Right ventricle myocardium inferior (tissue), 1 donor: ENCODE measurements at regions not wholly inside any gene's neighbourhood (a gene's known extent, or its start where the extent isn't known, plus 50 kb on each side); places are given as distances from the start of the nearest gene placed in this dataset.

Experiments
- ATAC-seq: fragments of 200-7000 bp; cut with Tn5 transposase; one replicate; pipeline ENCODE4 v1.9.1; 2020; ENCODE audit warnings: mild to moderate bottlenecking, moderate library complexity
- DNase-seq: peaks from one replicate; pipeline ENCODE4 v3.0.0; 2021; ENCODE audit errors: missing footprints
- intact Hi-C: fragments of 100-400 bp; cut with DNase I; formaldehyde crosslinking; loops from one replicate; pipeline ENCODE4 v1.11.0; 2022
- donor health status: DM: no; HTN: yes; CAD: no; lungs with severe emphysema.

DNA sequence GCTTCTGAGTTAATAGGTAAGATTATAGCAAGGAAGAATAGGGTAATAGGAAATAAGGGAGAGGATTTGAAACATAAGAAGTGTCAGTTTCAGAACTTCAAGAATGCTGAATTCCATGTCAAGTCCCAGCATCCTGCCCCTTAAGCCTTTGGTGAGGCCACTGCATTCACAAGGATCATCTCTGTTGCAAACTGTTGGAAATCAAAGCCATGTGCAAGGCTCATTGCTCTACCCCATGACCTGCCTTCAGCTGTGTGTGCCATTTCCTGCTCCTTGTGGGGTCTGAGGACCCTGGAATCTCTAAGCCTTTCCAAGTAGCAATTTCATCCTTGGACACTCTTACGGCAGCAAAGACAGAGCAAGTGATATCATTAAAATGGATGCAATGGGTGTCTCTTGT, 203.0 kb downstream of the CDC5L start:
- DNase-seq (no peak), ATAC-seq (no peak)
- intact Hi-C loops, result no loop called here

DNA sequence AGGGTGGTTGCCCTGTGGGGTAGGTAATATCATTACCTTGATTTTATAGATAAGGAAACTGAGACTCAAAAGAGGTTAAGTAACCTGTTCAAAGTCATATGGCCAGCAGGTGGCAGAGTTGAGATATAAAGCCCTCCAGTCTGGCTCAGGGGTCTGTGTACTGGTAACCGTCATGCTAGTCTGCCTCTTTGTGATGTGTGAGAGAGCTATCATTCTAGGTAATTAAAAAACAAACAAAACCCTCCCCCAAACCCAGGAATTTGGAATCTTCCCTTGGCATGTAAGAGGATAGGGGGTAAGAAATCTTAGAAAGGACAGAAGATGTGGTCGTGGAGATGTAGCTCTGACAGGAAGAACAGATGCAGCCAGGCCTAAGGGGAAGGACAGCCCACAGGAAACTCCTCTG, 206.0 kb downstream of the CDC5L start:
- ATAC-seq, result no peak
- intact Hi-C loops, result no loop called here
- no peak for DNase-seq

DNA sequence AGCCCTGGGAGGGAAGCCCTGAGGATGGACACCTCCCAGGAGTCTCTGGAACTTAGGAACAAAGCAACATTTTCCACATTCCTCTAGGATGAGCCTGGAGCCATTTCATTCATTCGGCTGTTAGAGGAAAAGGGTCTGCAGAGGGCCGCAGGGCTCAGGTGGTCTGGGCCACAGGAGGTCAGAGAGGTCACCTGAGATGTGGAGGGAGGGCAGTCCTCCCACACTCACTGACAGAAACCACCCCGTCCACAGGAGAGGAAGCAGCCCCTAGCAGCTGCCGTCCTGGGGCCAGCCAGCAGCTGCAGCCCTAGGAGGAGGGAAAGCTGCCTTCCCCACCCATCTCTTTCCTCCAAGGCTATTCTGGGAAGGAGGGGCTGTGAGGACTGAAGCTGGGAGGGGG, 207.0 kb downstream of the CDC5L start:
- intact Hi-C loops, result no loop called here
- ATAC-seq, result no peak
- DNase-seq, result no peak

DNA sequence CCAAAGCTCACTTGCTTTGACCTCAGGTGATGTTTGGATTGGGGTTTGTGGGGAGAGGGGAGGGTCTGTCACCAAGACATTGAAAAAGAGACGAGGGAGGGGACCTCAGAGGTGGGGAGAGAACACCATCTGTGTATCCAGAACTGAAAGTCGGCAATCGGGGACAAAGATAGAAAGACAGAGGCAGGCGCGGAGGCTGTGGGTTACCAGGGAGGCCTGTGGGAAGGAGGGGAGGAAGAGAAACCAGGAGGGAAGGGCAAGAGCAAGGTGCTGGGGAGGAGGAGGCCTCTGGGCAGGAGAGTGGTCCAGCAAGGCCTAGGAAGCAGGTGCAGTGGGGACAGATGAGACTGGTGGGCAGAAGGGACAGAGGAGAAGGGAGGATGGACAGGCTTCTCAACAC, 211.2 kb downstream of the CDC5L start:
- intact Hi-C loops, result no loop called here
- ATAC-seq (no peak), DNase-seq (no peak)

DNA sequence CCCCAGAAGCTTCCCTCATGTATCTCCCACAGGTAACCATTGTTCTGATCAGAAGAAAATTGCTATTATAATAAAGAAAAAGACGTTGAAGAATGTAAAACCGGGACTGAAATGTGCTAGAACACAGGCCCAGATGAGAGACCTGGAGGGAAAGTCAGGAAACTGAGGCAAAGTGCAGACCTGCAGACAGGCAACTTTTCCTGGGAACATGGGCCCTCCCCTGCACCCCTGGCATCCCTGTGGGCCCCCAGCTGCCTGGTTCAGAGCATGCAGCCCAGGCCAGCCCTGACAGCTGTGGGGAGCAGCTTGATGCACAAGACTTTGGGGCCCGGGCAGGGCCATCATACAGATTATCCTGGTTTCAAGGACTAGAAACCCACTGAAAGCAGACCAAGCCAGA, 212.2 kb downstream of the CDC5L start:
- ATAC-seq (no peak), DNase-seq (no peak)
- intact Hi-C loops, result no loop called here

DNA sequence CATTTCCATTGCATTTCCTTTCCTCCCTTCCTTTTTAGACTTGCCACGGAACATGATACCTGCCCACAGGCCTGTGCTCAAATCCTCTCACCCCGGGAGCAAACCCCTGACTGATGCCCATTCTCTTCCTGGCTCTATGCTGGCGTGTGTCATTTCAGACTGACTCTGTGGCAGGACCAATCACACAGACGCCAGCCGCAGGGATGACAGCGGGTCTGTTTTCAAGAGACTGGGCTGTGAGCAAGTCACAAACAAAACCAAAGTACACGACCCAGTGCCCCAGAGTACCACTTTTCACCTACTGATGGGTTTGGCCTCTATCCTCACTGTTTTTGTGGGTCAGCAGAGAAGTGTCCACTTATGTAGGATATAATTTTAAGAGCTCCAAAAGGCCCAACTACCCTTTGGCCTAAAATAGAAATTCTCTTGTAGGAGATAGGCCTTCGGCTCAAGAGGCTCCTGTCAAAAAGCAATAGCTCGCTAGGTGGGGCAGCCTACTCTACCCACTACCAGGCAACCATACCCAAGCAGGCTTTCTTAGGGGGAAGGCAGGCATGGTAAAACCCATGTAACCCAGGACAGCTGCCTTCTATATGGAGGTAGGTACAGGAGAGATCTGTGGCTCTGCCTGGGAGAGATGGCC, 215.7 kb downstream of the CDC5L start:
- ATAC-seq (peak; percentile 39), DNase-seq (no peak)
- intact Hi-C loops, result no loop called here

DNA sequence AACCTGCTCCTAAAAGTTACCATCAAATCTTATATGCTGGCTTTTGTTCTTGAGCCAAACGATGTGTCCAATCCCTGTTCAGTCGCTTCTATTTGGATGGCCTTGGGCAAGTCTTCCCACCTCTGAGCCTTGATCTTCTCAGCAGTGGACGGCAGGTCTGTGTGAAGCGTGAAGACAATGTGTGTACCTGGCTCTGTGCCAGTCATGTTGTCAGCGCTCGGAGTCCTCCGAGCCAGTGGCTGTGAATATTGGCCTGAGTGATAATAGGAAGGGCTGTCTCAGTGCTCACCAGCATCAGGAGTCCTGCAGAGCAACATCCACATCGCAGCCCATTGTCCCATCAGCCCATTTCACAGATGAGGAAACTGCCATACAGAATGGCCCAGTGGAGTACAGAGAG, 219.0 kb downstream of the CDC5L start:
- no peak for ATAC-seq
- intact Hi-C loops, result no loop called here
- DNase-seq, result no peak

DNA sequence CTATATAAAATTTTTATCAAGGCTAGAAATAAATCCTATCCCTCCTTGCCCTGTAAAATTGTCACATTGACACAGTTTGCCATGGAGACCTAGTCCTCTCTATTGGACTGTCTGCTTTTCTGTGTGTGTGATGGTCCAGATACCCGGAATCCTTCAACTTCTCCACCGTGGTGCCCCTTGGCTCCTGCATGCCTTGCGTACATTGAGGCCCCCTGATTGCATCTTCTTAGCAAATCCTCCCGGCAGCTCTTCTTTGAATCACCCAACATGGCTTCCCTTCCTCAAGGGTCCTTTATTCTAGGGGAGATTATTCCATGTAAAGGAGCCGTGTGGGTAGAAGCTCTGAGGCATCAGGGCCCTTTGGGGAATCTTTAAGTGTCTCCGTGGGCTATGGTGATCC, 219.5 kb downstream of the CDC5L start:
- intact Hi-C loops, result no loop called here
- no peak for DNase-seq
- ATAC-seq, result no peak

DNA sequence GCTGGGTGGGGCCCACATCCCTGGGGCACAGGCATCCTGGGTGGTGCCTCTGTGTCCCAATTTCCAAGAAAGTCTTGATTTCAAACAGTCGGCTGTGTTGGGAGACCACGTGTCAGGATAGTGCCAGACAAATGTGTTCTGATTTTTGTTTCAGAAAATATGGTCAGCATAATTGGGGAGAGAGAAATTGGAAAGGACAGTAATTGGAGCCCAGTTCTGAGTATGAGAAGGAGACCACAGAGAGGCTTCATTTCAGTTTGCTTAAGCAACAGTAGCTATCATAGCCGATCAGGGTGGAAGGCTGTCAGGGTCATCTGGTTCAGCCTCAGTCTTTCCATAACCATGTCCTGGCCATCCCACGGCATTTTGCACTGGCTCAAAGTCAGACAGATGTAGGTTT, 220.7 kb downstream of the CDC5L start:
- intact Hi-C loops, result no loop called here
- ATAC-seq (no peak), DNase-seq (no peak)

DNA sequence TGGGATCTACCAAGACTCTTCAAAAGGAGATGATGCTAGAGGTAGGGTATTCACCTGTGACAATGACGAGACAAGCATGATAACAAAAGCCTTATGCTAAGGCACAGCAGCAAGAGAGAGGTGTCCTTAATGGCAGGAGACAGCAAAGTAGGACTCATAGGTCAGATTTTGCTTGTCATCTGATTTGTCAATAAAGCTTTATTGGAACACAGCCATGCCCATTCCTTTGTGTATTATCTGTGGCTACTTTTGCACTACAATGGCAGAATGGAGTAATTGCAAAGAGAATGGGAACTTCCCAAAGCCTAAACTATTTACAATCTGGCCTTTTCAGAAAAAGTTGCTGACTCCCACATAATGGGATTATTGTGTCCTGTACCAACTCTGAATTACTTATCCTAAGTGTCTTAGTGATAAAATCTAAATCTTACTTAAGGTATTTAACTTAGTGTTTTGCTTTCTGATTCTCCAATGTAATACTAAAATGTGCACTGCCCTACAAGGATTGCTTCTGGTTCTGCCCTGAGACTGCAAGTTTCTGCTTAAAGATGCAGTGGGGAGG, 221.6 kb downstream of the CDC5L start:
- DNase-seq (no peak), ATAC-seq (no peak)
- intact Hi-C loops, result no loop called here

DNA sequence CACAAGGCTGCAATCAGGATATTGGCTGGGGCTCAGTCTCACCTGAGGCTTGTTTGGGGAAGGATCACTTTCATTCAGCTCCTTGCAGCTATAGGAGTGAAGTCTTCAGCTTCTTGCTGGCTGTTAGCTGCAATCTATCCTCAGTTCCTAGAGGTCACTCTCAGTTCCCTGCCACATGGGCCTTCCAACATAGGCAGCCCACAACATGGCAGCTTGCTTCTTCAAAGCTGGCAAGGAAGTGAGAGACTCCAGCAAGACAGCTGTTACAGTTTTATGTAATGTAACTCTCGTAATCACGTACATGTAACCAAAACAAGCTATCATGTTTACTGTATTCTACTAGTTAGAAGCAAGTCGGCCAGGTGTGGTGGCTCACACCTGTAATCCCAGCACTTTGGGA, 226.9 kb downstream of the CDC5L start:
- intact Hi-C loops, result no loop called here
- ATAC-seq (no peak), DNase-seq (no peak)

DNA sequence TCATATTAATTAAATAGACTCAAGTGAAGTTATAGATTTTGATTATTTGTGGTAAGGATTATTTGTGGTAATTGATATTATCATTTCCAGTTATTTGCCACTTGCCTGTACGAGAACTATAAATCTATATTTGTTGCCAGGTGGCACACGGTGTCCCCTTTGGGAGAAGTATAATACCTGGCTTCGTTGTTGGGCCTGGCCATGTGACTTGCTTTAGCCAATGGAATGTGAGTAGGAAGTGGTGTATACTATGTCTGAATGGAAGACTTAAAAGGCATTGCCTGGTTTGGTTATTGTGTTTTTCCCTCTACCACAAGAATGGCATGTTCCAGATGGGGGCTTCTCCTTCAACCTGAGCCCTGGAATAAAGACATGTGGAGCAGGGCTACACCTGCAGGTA, 228.1 kb downstream of the CDC5L start:
- intact Hi-C loops, result no loop called here
- ATAC-seq, result no peak
- DNase-seq, result no peak

DNA sequence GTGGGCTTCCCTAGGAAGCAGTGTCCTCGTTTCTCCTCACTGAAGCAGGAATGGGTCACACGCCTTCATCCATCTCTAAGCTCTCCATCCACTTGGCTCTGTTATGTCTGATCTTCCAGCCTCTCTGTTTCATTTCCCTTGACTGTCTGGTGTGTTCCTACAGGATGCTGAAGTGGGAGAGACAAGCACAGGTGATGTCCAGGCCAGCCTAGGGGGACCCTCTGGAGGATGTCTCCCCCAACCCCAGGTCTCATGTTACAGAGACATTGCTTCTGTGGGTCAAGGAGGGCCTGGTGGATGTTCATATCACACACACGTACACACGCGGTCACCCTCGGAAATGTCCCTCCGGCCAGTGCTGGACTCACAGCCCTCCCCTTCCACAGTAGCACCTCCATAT, 229.9 kb downstream of the CDC5L start:
- ATAC-seq, result no peak
- no peak for DNase-seq
- intact Hi-C loops, result no loop called here

DNA sequence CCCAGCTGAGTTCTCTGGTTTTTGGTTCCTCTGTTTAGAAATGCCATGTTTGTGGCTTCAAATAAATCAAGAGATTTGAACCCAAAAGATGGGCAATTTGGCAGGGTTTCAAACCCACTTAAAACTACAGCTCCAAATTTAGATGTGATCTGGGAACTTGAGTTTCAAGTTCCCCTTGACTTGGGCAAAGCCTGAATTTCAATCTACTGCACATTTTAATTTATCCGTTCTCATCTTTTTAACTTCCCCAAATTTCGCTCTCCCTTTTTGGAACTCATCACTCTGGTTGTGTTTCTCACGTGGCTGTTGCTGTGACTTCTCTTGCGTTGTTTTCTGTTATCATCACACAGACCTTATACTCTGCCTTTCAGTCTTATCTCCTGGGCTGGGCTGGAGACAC, 230.9 kb downstream of the CDC5L start:
- intact Hi-C loops, result no loop called here
- ATAC-seq, result no peak
- DNase-seq, result no peak

DNA sequence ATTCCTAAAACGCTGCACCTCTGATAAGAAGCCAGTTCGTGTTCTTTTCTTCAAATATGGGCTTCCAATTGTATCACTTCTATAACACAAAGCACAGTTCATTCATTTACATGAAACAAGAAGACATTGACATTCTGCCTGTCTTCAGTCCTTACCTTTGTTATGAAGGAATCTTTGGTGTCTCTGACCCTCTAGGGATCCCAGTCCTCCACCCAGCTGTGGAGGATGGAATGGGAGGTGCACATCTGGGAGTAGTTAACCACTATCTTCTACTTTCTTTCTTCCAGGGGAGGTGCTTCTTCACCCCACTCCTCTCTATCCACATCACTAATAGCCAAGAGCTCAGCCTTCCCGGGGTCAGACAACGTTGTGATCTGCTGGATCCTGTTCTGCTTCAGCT, 233.4 kb downstream of the CDC5L start:
- no peak for DNase-seq

DNA sequence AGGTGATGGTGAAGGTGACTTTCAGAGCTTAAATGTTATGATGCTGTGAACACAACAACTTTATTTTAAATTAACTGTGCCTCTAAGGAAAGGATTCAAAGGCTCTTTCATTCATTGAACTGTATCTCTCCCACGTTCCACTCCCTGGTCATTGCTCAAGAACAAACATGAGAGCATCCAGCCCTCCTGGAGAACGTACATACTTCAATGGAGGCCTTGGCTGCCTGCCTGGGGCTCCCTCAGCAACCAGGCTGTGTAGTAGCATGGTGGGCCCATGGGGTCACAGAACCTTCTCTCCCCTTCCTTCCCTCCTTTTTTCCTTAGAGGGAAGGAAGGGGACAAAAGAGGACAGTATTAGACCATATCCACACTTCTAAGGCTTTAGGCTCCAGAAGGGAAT, 234.3 kb downstream of the CDC5L start:
- no peak for ATAC-seq
- intact Hi-C loops, result no loop called here
- DNase-seq, result no peak

More for the DNA sequence above, 233.4 kb downstream of the CDC5L start:
- no peak for ATAC-seq
- intact Hi-C loops, result no loop called here

DNA sequence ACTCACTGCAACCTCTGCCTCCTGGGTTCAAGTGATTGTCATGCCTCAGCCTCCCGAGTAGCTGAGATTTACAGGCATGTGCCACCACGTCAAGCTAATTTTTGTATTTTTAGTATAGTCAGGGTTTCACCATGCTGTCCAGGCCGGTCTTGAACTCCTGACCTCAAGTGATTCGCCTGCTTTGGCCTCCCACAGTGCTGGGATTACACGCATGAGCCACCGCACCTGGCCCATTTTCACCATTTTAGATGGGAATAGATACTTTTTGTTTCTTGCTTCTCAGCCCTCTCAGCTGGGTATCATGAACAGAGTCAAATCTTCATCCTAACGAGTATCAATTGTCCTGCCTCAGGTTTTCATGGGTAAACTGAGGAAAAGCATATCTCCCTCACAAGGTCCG, 235.0 kb downstream of the CDC5L start:
- DNase-seq, result no peak
- intact Hi-C loops, result no loop called here
- no peak for ATAC-seq

DNA sequence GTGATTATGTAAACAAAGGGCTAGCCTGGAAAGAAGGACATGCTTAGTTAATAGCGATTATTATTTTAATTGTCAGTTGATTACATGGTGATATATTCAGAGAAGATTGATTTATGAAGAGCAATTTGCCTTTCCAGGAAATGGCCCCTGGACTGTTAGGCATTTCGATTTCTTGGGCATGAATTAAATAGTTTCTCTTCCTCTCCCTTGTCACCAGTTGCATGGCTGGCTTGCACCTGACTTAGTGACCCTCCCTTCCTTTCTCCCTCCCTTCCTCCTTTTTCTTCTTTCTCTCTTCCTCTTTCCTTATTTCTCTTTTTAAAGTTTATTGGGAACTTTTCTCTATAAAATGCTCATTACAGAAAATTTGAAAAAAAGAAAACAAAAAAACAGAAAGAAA, 235.4 kb downstream of the CDC5L start:
- no peak for DNase-seq
- intact Hi-C loops, result no loop called here
- ATAC-seq, result no peak

DNA sequence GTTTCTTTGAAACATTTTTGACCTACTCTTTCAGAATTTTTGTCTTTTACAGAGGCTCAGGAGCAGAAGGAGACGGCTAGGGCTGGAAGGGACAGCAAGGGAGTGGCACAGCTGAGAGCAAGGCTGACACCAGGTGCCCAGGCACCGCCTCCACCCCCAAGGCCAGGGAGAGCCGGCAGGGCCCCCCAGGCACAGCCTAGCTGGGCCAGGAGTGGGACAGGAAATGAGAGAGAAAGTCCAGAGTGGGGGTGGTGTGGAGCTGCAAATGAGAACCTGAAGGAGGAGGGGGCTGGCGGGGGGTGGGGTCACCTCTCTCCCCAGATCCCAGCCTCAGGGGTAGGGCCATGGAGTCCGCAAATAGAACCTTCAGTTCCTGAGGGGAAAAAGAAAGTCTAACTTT, 236.7 kb downstream of the CDC5L start:
- no peak for ATAC-seq
- no peak for DNase-seq
- intact Hi-C loops, result no loop called here

DNA sequence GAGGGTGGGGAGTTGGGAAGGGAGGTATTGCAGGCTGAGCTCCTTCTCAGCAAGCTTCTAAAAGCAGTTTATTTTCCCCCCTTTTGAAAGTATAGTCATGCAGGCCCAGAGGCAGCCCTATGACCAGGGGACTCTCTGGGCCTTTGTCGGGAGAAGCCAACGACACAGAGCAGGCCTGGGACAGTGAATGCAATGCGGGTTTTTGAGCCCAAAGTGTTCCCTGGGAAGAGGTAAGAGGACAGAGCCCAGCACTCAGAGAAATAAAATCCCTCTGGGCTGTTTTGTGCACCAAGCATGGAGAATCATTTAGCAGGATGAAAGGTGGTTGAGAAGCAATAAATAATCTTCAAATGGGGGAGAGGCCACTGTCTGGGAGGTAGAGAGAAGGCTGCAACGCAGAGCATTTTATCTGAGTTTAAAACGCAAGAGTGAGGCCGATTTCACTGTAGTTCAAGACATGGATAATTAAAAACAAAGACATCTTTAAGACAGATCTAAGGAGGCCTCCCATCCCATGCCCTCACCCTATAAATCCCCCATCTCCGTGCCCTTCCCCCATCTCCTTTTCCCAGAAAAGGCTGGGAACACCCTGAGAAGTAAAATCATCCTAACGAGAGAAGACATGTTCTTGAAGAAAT, 237.5 kb downstream of the CDC5L start:
- intact Hi-C loops, result no loop called here
- ATAC-seq (no peak), DNase-seq (no peak)

DNA sequence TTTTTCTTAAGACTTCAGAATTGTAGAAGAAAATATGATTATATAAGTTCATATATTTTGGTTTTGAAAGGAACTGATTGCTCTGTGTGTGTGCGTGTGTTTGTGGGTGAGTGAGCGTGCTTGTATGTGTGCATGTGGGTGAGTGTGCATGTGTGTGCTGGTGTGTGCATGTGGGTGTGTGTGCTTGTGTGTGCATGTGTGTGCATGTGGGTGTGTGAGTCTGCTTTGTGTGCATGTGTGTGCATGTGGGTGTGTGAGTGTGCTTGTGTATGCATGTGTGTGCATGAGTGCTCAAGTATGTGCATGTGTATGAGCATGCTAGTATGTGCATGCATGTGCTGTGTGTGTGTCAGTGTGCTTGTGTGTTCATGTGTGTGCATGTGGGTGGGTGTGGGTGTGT, 238.5 kb downstream of the CDC5L start:
- intact Hi-C loops, result no loop called here
- ATAC-seq (no peak), DNase-seq (no peak)
